ENCODE measurements at regions not wholly inside any gene's neighbourhood (a gene's known extent, or its start where the extent isn't known, plus 50 kb on each side); places are given as distances from the start of the nearest gene placed in this dataset.
"Not testable (repeated sequence)": the region's sequence is repeated elsewhere in the genome, so short reads cannot be mapped to it uniquely, and the experiment has no call there.

DNA sequence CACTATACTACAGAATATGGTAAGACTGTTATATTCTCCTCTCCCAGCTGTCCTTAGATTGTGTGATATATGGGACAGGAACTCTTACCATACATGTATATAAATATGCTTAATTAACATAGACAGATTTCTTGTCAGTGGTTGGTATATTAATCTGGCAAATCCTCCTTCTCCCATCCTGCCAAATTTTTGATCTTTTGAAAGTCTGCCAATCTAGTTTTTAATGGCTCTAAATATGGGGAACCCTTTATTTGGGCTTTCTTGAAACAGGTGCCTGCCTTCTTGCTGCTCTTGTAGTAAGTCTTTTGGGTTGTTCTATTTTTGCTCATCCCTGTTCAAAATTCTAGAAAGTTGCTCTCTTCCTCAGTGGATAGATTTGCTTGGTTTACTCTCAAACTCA lies 63.5 kb downstream of the SPATA31D1 start:
- Mint-ChIP-seq H3K36me3 (ENCODE audit: low read depth) (no peaks in the 10 kb centered on the region), H3K27me3 (ENCODE audit: insufficient read depth) (peaks cover 2% of the 10 kb centered on the region; the same call in 1 of the 2 replicates), H3K4me1 (ENCODE audit: low read depth) (no peaks in the 10 kb centered on the region), H3K9me3 (peaks cover 7% of the 10 kb centered on the region; the same call in 1 of the 2 replicates), H3K4me3 (no peak overlapping the region), H3K27ac (no peak overlapping the region)
- DNase-seq = no peak
- TF ChIP-seq CTCF (IDR thresholded peaks at IDR 0.05) = no peak

GRCh38 chr9:82054264-82055015 lies 65.9 kb downstream of the SPATA31D1 start:
- no peak overlapping the region for H3K27ac Mint-ChIP-seq
- H3K4me3 Mint-ChIP-seq = no peak overlapping the region
- H3K9me3 Mint-ChIP-seq = peaks cover 7% of the 10 kb centered on the region; the same call in 1 of the 2 replicates
- no peaks in the 10 kb centered on the region for H3K4me1 Mint-ChIP-seq (ENCODE audit: low read depth)
- no peaks in the 10 kb centered on the region; the same call in none of the 2 replicates for H3K27me3 Mint-ChIP-seq (ENCODE audit: insufficient read depth)
- no peak for TF ChIP-seq CTCF (IDR thresholded peaks at IDR 0.05)
- H3K36me3 Mint-ChIP-seq (ENCODE audit: low read depth) = no peaks in the 10 kb centered on the region
- DNase-seq = no peak

GRCh38 chr9:82057805-82058204 lies 69.2 kb downstream of the SPATA31D1 start:
- Mint-ChIP-seq H3K9me3 (peaks cover 8% of the 10 kb centered on the region; the same call in 1 of the 2 replicates), H3K36me3 (ENCODE audit: low read depth) (no peaks in the 10 kb centered on the region), H3K27me3 (ENCODE audit: insufficient read depth) (peaks cover 12% of the 10 kb centered on the region), H3K27ac (no peak overlapping the region), H3K4me1 (ENCODE audit: low read depth) (no peaks in the 10 kb centered on the region), H3K4me3 (no peak overlapping the region)
- no peak for DNase-seq
- no peak for TF ChIP-seq CTCF (IDR thresholded peaks at IDR 0.05)

GRCh38 chr9:82061801-82062200 lies 73.2 kb downstream of the SPATA31D1 start:
- not testable (repeated sequence) for H3K4me3 Mint-ChIP-seq; H3K4me1 Mint-ChIP-seq (ENCODE audit: low read depth); DNase-seq; H3K36me3 Mint-ChIP-seq (ENCODE audit: low read depth); H3K27ac Mint-ChIP-seq; H3K9me3 Mint-ChIP-seq
- peaks cover 12% of the 10 kb centered on the region for H3K27me3 Mint-ChIP-seq (ENCODE audit: insufficient read depth)

DNA sequence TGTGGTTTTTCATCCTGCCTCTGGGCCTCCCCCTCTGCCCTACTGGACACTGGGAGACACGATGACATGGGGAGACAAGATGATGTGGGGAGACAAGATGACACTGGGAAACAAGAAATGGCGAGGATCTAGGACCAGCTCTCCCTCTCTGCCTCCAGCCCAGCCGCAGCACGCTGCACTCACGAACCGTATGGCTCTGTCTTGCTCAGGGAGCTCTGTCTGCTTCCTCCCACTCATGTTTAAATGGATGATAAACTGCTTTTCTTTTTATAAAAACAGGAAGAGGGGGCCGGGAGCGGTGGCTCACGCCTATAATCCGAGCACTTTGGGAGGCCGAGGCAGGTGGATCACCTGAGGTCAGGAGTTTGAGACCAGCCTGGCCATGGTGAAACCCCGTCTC lies 73.7 kb downstream of the SPATA31D1 start:
- no peaks in the 10 kb centered on the region for H3K36me3 Mint-ChIP-seq (ENCODE audit: low read depth)
- no peak for DNase-seq
- H3K27ac Mint-ChIP-seq = no peak overlapping the region
- peaks cover 12% of the 10 kb centered on the region for H3K27me3 Mint-ChIP-seq (ENCODE audit: insufficient read depth)
- H3K4me3 Mint-ChIP-seq = no peak overlapping the region
- H3K4me1 Mint-ChIP-seq (ENCODE audit: low read depth) = no peaks in the 10 kb centered on the region
- no peak for TF ChIP-seq CTCF (IDR thresholded peaks at IDR 0.05)
- H3K9me3 Mint-ChIP-seq = peaks cover 6% of the 10 kb centered on the region; the same call in 1 of the 2 replicates
